Stimulated activated naive CD4-positive, alpha-beta T cell (primary cell): ENCODE measurements at regions not wholly inside any gene's neighbourhood (a gene's known extent, or its start where the extent isn't known, plus 50 kb on each side); places are given as distances from the start of the nearest gene placed in this dataset.

ENCODE experiments used
- DNase-seq, 6 experiments: peaks; one replicate each; lab custom pipeline; 2025; lab: John Stamatoyannopoulos, UW

DNA sequence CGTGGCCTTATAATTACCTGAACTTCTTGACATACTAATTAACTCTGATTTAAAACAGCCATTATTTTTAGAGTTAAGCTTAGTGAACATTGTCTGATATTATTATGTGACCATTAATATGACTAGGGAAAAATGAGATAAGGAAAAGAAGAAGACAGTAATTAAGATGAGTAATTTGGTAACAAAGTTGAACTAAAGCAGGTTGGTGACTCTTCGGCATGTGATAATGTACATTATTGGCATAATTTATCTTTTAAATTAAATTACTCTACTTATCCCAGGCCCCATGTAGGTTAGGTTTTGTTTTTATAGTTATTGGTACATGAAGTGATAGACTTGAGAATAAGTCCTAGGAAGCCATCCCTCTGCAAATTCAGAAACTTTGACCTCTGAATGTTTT is 249.7 kb upstream of the CFAP20DC start:
- DNase-seq: no peak

DNA sequence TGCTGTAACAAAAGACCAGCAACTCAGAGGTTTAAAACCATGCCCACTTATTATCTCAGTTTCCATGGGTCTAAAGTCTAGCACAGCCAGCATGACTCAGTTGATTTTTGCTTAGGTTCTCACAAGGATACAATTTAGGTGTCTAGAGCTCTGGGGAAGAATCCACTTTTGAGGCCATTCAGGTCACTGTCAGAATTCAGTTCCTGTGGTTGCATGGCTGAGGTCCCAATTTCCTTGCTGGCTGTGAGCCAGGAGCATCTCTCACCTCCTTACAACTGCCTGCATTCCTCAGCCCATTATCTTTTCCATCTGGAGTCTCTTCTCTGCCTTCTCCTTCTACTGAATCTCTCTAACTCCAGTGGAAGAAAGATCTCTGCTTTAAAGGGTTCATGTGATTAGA is 240.5 kb upstream of the CFAP20DC start:
- no peak for DNase-seq

DNA sequence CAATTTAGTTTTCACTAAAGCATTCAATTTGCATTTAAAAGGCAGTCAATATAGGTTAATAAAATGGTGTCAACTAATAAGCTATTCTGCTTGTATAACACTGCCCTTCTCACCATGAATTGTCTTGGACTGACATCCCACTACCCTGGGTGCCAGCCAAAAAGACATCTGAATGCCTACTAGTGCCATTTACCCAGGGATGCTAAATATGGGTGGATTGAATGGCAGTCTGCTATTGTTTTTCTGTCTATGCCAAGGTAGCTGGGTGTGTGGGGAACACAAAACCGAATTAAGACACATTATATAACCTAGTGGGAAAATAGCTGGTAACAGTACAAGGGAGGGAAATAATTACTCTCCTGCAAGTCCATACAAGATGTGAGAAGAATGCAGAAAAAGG is 240.0 kb upstream of the CFAP20DC start:
- DNase-seq: no peak

DNA sequence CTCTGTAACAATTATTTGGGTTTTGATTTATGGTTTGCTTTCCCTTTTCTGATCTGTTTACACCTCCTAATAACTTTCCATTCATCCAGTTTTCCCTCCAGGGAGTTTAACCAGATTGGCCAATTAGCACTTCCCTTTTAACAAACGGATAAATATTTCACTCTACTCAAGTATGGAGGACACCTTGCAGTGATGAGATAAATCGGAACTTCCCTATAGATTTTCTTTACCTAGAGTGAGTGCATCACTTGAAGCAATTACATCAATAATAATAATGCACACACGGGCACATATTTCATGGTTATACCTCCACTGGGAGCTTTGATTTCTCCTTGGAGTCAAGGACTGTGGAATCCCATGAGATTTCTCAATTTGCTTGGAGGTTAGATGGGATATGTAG is 239.1 kb upstream of the CFAP20DC start:
- no peak for DNase-seq

DNA sequence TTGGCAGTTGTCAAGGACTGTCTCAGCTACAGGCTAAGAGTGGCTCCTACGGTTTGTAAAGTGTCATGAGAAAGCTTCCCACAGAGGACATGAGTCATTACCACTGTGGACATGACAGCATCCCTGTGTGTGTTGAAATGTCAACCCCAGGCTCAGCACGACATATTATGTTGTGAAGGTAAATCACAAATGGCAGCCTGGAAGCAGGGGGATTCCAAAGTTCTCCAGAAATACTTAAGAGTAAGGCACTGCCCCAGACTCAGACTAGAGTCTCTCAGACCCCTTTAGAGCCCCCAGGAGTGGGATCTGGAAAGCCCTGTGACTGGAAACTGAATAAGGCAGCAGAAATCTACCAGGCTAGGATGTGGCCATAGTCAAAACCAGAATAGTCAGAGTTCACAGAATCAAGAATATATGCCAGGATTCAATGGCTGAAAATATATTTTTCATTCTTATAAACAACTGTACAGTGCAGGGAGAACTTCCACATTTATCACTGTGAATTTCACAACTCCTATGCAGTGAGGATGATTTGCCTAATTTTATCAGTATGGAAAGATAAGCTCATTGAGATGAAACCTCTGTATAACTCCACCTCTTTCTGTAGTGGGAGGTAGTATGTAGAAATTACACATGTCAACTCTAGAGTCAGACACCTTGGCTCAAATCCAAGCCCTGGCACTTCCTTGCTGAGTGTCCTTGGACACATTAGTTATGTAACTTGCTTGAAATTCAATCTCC is 237.1 kb upstream of the CFAP20DC start:
- no peak for DNase-seq

DNA sequence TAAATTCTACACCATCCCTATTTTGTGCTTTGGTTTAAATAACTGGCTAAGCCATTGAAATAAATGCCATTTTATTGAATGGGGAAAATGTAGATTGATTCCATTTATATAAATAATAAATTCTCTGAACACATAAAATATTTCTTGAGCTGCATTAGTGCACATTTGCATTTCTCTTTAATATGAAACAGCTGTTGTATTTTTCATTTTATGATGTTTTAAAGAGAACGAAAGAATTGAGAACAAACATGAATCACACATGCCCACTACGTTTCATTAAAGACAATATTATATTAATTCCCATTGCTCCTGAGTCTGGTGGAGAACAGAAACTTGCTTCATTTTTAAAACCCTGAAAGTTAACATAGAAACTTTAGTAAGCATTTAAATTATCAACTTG is 235.7 kb upstream of the CFAP20DC start:
- DNase-seq: no peak

DNA sequence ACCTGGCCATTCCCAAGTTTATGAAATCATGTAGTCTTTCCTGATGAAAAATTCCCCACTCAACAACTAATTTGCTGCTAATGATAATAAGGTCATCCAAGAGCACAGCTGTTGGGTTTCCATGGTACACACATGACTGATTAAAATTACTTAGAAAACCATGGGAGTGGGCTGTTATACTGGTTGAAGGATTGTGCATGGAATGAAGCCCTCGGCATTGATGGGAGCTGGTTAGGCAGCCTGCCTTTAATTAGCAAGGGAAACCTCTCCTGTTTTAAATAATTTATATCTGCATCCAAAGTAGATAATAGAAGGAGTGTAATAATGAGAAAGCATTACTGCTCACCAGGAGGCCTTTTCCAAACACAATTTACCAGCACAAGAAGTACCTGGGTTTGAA is 235.1 kb upstream of the CFAP20DC start:
- DNase-seq: no peak

DNA sequence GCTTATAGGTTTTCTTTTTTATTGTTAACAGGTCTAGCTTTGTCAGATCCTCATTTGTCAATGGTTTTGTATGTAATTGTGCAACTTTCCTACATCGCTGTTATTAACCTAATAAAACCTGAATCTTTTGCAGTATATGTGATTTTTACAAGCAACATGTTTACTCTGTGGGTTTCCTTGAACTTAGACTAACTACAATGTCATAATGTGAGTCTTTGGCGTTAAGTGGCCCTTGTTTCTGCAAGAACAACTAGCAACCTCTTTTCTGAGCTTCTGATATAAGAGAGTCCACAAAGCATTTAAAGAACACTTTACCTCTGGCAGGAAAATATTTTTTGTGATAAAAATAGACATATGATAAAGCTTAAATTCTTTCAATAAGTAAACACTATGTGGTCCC is 230.3 kb upstream of the CFAP20DC start:
- DNase-seq: no peak

DNA sequence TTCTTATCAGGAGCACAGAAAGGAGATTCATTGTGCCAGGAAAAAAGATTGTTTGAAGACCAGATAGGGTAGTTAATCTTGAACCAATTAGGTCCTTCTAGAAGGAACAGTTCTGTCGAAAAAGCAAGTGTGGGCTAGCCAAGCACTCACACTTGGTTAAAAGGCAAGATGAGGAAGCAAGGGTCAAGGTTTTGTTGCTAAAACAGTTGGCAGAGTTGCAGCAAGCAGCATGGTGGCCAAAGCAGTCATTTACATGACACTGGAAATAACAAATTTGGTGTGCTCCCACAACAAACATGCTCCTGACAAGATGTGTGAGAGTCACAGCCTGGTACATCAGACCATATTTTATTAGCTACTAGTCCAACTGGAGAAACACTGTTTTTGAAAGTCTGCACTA is 228.0 kb upstream of the CFAP20DC start:
- DNase-seq: no peak

DNA sequence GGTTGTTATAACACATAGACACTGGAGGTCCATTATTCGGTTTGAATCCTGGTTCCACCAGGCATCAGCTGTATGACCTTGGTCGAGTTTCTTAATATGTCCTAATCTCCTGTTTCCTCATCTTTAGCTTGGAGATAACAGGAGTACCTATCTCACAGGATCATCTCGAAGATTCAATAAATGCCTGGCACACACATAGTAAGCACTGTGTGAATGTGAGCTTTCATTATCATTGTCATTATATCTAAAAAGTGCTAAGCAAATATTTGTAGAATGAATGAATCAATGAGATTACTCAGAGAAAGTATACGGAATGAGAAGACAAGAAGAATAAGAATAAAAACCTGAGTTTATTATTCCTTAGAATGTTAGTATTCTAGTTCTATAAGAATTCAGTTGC is 227.4 kb upstream of the CFAP20DC start:
- DNase-seq: no peak

DNA sequence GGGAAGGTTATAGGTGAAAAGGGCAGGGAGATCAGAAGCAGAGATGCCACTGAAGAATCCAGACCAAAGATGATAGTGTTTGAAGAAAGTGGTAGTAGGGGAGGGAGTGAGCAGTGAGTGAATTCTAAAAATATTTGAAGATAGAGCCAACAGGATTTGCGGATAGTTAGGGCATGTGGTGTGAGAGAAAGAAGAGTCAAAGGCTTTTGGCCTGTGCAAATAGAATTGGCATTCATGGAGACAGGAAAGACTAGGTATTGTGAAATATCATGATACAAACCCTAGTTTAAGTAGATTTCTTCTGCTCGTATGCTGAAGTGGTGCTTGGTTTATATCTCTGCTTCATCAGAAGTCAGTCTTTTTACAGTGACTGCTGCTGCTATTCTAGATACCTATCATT is 224.2 kb upstream of the CFAP20DC start:
- DNase-seq: no peak

DNA sequence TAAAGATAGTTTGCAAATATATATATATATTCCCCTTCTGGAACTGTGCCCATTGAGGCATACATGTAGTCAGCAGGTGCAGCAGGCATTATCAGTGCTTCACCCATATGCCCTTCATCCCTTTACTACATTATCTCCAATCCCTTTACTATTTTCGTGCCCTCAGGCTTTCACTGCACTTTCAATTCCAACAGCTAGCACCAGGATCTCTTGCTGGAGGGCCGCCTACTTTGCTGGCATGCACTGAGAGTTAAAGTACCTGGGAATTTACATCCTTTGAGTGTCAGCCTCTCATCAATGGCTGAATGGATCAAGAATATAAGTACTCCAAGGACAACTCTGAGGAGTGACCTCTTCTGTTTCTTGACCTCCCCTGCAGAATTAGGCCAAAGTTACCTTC is 222.1 kb upstream of the CFAP20DC start:
- DNase-seq: no peak

DNA sequence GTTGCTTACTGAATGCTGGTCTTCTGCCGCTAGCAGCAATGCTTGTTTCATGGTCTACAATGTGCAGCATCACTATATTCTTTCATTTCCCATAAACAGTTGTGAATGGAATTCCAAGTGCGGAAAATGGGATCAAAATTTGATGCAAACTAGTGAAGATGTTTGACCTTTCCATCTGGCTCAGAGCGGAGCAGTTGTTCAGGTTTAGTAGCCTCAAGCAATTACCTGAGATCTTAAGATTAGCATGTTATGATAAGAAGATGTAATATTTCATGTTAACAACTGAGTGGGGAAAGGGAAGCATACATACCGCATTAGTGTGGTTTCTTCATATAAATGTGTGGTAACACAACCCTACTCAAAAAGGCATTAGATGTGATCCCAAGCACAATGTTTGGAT is 221.1 kb upstream of the CFAP20DC start:
- no peak for DNase-seq

DNA sequence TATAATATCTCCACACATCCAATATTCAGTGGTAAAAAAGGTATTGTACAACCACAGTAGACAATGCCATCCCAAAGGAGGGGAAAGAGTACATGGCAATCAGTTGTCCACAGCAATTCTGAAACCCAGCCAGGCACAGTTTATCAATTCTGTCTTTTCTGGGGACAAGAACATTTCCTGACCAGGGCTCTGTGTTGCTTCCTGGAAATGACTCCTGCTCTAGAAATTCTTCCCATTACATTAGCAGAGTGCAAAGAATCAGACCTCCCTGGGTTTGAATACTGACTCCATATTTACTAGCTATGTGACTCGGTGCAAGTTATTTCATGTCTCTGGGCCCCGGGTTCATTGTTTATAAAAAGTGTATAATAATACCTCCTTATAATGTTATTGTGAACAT is 220.4 kb upstream of the CFAP20DC start:
- no peak for DNase-seq

DNA sequence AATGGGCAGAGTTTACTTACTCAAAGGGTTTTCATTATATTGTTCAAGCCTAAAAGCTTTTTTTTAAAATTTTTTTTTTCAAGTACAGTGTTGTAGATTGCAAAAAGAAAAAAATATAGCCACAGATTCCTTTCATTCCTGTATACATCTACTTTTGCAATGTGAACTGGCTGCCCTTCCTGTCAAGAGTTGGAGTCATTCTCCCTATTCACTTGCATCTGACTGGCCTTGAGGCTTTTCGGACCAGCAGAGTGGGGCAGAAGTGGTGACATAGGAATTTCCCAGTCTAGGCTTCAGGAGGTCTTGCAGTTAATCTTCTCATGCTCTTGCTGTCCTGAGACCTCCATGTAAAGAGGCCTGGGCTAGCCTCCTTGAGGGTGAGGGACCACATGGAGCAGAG is 218.3 kb upstream of the CFAP20DC start:
- no peak for DNase-seq

DNA sequence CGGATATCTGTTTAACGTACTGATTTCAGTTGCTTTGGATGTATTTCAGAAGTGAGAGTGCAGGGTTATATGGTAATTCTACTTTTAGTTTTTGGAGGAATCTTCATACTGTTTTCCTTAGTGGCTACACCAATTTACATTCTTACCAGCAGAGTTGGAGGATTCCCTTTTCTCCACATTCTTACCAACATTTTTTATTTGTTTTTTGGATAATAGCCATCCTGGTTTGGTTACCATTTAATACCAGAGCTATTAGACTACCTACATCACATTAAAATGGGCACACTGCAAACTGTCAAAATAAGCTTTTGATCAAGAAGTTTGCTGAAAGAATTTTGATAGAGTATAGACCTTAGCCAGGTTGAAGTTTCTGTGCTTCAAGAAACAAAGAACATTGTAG is 217.2 kb upstream of the CFAP20DC start:
- no peak for DNase-seq

DNA sequence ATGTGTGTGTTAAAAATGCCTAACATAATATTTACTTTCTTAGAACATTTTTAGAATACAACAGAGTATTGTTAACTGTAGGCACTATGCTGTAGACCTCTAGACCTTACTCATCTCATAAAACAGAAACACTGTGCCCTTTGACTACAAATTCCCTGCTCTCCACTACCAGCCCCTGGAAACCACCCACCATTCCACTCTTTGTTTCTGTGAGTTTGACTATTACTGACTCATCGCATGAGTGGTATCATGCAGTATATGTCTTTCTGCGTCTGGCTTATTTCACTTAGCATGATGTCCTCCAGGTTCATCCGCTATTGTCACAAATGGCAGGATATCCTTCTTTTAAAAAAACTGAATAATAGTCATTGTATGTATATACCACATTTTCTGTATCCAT is 216.7 kb upstream of the CFAP20DC start:
- no peak for DNase-seq

DNA sequence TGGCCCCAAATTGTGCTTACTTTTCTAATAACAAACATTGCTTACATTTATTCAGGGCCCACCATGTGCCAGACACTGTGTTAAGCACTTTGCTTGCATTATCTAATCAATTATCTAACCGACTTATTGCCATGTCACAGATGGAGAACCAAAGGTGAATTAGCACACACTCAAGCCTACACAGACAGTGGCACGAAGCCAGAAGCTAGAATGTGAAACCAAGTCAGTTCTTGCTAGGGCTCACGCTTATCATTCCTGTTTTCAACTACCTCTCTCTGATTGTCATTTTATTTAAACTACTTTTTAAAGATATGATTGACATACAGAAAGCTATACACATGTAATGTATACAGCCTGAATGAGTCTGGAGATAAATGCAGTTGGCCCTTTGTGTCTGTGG is 215.7 kb upstream of the CFAP20DC start:
- DNase-seq: no peak

DNA sequence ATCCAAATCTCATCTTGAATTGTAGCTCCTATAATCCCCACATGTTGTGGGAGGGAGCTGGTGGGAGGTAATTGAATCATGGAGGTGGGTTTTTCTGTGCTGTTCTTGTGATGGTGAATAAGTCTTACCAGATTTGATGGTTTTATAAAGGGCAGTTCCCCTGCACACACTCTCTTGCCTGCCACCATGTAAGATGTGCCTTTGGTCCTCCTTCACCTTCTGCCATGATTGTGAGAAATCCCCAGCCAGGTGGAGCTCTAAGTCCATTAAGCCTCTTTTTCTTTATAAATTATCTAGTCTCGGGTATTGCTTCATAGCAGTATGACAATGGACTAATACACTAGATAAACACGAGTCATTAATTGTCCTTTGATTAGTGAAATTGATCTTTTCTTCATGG is 214.5 kb upstream of the CFAP20DC start:
- DNase-seq: no peak

DNA sequence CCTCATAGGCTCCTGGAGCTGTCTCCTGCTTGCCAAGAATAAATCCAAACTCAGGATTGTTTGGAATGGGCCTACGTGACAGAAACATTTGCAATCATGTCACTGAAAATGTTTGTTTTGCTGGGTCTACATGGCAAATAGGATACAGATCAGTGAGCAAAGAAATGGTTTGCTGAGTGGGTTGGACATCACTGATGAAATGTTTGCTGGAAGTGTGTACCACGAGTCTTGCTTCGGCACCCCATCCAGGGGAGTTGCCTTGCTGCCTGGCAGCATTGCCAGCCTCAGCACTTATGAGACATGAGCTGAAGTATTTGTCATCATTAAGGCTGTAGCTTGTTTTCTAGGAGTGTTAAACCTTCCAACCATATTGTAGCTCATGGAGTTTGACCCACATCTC is 213.3 kb upstream of the CFAP20DC start:
- no peak for DNase-seq

DNA sequence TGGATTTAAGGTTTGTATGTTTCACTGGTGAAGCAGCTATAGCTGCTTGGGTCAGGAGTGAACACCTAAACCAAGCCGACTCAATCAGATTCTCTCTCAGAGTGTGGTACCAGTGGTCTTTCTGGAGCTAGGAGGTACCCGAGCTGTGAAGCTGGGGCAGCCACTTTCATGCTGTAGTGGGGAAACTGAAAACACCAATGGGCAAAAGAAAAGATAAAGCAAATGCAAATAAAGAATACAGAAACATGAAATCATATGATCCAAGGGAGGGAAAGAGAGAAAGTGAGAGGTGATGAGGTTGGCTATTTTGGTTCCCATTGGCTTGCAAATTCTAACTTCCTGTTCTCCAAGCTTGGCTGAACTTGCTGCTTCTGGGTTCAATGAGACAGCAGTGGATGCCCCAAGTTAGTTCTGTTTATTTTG is 212.3 kb upstream of the CFAP20DC start:
- DNase-seq: no peak

DNA sequence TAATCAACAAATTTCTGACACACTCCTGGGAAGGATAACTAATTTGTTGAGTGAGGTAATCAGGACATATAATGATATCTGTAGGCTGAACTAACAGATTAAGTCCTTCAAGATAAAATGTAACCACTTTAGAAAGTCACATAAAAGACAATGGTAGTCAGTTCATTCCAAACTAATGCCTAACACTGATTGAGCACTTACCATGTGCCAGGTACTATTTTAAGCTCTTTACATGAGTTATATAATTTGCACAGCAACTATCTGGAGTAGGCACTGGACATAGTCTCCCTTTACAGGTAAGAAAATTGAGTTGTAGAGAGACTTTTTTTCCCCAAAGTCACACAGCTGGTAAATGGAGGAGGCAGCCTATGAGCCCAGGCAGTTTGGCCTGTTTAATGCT is 211.2 kb upstream of the CFAP20DC start:
- no peak for DNase-seq

DNA sequence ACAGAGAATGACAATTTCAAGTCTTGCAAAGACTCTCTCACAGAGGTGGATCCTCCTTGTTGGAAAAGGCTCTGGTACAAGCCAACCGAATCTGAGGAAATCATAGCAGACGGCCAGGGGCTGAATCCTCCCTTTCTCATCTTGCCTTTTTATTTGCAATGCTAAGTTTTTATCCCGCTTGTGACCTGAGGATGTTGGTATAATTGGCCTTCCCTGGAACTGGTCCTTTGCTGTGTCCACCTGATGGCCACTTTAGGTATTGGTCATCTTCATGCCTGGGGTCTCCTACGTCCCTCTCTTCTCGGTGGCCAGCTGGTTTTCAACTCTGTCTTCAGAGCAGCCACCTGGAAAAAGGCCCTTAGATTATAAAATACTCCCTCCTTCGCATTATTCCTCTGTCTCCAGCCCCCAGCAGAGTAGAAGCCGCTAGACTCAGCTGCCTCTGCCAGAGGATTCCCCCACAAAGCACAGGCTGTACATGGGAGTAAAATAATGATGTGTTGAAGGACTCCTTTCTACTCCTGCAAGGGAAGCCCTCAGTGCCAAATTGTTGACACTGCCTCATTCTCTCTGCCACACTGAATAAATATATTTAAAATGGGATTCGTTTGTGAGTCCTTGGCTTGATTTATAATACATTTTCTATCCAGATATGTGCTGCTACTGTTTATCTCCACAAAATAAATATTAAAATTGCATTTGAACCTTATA is 208.9 kb upstream of the CFAP20DC start:
- no peak for DNase-seq

DNA sequence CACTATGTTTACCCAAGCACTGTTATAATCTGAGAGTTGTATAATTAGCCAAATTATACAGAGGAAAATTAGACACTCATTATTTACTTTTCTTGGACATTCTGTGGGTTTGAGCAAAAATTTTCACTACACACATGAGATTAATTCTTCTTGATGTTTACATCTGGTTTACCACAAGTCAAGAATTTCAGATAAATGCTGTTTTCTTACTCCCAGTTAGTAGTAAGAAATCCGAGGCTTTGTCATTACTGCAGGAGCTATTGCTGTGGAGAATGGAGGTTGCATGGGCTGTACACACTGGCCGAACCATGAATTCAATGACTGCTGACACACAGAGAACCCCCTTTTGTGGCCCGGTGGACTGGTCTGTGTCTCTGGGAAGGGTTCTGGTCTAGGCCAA is 207.7 kb upstream of the CFAP20DC start:
- no peak for DNase-seq
